ENCODE measurements at regions not wholly inside any gene's neighbourhood (a gene's known extent, or its start where the extent isn't known, plus 50 kb on each side); places are given as distances from the start of the nearest gene placed in this dataset.
"Not testable (repeated sequence)": the region's sequence is repeated elsewhere in the genome, so short reads cannot be mapped to it uniquely, and the experiment has no call there.

DNA sequence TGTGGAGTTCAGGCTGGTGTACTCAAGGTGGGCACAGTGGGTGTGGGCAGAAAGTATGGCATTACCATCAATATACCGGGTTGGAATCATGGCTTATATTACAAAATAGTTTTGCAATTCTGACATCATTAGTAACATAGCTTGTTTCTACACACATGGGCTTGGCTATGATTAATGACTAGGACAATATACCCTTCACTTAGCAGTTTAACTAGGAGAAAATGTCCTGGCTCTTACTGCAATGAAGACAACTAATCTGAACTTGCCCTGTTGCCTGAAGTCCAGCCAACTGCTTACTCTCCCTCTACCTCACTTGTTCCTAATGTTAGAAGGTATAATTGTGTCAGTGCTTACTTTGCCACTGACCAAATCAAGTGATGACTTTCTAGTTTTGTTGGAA is 612.5 kb downstream of the EFNA5 start:
- DNase-seq = no peak

DNA sequence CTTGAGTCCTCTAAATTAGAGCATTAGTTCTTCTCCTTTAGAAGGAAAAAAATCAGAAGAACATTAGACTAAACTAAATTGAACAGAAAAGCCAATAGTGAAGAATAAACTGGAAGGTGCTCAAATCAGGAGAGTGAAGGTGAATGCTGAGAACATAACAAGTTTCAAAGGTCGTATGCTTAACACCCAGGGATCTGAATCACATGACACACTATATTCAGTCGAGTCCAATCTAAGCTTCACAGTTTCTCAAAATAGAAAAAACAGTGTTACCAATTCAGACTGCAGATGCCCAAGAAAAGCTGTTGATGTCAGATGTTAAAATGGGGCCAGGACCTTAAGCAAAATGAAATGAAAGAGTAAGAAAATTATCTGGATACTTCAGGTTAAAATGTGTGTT is 614.5 kb downstream of the EFNA5 start:
- no peak for DNase-seq

DNA sequence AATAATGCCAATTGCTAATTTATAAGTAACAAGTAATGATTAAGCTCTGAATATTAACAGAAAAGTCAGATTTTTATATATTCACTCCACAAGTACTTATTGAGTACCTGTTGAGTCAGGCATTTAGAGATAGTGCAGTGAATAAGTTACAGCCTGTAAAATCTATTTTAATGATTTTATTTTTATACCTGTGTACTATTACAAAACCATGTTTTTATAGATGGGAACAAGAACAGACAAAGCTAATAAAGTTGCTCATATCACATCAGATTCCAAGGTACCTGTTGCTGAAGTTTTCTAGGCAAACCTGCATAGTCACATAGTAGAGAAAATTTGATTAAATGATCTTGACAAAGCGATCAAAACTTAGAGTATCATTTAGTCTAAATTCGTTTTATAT is 623.7 kb downstream of the EFNA5 start:
- no peak for DNase-seq

DNA sequence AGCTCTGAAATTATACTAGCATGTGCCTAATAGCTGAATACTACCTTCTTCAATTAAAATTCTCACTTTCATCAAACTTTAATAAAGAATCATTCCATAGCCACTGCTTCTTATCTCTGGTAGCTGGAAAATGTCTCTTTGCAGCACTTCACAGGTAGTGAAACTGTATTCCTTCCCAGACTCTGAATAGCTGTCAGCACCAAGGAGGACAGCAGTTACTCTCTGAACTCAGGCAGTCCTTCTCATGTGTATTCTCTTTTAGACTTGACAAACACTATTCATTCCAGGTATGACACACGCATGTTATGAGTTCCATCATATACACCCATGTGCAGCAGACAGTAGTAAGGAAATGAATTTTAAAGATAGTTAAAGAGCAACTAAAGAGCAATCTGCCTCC is 627.1 kb downstream of the EFNA5 start:
- no peak for DNase-seq

DNA sequence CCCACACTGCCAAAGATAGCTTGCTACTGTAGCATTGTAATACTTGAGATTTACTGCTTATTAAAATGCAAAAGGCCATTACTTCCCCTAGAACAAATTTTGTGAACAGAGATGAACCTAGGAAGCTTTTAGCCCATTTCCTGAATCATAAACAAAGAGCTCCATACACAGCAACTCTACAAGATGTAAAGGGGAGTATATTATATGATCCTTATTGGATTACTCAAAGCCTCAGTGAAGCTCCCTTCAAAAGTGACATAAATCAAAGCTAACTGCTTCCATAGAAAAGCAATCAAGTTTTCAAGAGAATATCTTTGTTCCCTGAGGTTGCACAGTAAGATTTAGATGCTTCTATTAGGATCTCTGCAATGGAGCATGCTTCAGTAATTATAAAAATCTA is 629.8 kb downstream of the EFNA5 start:
- DNase-seq = no peak

DNA sequence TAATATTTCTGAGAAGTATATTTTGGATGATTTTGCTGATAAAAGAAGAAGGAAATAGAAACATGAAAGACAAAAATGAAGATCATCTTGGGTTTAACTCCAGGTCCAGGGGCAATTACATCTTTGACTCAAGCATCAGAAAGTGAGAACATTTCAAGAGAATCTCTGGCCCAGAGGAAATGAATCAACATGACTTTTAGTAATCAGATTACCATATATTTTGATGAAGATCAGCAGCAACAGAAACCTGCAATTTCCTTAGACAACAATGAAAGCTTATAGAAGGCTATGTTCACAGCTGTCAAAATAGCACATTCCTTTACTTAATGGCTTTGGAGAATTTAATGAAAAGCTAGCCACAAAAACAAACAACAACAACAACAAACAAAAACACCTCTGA is 638.1 kb downstream of the EFNA5 start:
- DNase-seq = no peak

DNA sequence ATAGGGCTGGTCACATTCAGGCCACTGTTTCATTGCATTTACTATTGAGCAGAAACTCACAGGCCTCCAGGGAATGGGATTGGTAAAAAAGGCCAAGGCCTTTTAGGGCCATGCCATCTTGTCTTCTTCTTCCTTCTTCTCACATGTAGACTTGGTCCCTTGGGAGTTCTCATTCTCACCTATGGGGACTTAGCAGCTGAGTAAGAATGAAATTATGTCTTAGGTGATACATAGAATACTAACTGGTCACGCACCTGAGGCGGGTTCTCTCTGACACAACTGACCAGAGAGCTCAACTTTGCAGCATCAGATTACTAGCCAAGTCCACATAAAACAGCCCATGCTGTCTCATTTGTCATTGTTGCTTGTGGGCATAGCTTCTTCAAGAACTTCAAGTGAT is 641.8 kb downstream of the EFNA5 start:
- no peak for DNase-seq

DNA sequence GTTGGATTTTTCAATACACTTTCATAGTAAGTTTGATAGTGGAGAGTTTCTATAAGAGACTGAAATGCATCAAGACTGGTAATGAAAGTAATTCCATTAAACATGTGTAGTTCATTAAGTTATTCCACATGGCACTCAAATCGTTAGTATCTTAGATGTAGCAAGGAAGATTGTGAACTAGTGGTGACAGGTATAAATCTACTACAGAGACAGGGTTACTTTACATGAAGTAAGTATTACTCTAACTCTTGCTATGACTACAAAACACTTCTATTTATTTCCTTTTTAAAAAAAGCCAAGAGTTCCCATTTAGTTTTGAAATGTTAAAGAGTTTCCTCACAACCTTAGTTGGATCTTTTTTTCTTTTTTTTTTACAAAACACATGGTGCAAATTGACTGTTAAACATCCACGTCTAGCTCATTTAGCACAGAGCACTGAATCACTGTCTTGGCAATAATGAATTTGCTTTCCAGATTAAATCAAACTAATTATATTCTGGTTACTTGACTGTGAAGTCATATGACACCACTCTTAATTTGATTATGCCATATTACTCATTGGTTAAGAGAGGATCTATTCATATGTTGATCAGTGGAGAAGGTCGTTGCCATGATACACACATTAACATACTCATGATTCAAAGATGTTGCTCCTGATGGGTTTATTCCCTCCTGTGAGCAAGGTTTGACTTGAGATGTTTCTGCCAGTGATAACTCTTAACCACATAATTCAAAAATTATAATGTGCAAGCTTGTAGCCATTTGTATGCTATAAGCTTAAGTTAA is 644.8 kb downstream of the EFNA5 start:
- DNase-seq = no peak

DNA sequence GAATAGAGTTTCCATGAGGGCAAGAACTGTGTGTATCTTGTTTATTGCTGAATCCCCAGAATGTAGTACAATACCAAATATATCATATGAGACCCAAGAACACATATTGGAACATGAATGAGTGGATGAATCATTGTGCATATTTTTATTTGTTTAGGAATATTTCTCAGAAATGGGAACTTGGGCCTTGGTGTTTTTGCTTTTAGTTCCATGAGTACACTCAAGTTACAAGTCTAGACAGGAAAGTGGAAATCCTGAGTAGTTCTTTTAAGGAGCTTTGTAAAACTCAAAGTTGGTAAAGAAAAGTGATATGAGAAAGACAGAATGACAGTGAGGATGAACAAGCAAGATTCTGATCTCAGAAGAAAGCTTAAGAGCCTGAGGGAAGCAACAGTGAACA is 647.0 kb downstream of the EFNA5 start:
- no peak for DNase-seq

DNA sequence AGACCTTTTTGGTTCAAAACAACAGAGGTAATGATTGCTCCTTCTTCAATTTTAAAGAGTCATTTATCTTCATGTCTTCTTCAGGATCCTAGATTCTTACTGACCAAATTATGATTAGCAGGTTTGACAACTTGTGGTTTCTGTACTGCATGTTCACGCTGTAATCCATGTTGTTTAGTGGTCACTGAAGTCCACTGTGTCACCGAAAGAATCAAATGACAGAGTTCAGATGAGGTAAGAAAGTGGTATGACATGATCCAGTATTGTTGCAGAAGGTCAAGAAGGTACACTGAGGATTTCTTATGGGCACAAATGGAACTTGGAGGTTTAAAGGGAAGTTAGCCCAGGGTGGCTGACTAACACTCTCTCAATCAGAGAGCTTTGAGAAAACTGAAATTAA is 649.2 kb downstream of the EFNA5 start:
- DNase-seq = no peak

DNA sequence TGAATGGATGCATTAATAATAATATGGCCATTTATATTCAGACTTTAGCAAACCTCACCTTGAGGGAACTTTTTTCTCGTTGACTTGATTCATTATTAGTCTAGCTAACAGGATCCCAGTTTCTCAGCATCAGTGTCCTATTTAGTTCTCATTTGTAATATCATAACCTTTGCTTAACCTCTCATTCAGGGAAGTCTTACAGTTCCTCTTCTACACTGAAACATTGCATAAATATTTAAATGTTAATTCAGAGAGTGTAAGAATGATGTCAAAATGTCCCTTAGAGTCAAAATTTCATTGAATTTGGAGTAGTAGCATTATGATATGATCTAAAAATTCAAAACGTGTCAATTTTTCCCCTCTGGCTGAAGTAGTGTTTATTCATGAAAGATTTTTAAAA is 650.1 kb downstream of the EFNA5 start:
- DNase-seq = no peak

DNA sequence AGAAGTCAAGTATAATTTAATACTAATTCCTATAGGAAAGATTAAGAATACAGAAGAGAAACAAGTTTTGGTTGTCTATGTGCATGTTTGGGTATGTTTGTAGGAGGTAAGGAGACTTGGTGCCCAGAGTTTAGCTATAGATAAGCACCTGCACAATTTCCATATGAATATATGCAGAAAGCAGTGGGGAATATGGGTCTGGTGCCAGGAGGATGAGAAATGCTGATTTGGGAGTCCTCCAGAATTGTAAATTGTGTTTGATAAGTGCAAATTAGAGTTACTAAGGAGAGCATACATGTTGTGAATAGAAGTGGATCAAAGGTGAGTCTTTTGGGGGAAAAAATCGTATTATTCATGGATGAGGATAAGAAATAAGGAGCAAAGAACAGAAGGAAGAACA is 653.1 kb downstream of the EFNA5 start:
- no peak for DNase-seq

DNA sequence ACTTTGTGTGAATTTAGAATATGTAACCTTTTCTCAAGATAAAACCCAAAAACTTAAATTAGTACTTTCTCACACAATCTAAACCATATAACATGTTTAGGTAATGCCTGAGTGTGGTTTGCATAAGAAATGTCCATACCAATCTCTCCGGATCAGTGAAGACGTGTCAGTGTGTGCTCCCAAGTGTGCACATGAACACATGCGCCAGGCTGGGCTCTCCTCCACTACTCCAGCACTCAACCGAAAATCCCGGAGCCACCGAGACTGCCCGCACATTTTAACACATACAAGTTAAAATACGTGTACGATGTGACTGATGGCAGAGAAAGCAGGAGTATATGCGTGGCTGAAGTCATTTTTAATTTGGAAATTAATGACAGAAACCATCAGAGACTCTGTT is 658.4 kb downstream of the EFNA5 start:
- no peak for DNase-seq

DNA sequence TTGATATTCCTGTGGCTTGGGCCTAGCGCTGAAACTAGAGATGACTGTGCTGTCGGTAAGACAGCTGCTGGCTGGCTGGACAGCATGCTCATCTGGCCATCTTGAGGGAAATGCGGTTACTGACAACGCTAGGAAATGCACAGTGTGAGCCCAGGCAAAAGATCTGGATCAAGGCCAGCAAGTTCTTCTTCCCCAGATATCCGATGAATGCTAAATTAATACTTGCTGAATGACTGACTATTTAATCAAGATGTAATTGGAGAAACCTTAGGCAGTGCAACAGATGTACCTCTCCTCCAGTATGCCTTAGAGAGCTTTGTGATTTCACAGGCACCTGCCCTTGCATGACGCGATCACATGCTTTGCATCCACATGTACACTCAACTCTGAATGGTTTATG is 659.1 kb downstream of the EFNA5 start:
- DNase-seq = no peak

DNA sequence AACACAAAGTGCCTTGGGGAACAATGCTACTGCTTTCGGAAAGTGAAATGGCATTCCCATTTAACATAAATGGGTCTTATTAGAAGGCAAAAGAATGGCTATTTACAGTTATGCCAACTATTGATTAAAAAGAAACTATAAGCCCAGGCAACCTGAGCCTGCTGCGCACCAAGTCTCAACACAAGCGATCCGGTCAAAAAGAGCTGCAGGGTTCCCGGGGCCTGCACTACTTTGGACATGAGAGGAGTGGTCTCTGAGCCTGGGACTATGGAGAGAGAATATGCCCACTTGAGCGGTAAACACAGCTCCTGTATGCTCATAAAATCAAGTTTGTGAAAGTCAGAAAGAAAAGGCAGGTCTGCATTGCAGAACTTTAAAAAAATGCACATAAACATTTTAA is 660.7 kb downstream of the EFNA5 start:
- DNase-seq = no peak

DNA sequence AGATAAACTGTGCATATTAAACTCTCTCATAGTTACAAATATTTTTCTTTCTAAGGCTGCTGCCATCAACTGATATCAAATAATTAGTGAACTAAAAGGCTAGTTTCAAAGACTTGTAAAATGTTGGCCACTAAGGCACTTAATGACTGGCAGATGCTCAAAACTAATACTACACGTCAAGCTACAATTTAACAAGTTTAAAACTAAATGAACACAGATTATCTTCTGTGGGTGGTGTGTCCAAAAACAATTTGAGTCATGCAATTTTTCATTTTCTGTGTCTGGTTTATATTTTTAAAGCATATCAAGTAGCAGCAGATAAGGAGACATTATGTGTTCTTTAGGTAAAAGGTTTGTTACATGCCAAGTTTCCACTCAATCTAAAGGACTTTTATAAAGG is 665.1 kb downstream of the EFNA5 start:
- no peak for DNase-seq

DNA sequence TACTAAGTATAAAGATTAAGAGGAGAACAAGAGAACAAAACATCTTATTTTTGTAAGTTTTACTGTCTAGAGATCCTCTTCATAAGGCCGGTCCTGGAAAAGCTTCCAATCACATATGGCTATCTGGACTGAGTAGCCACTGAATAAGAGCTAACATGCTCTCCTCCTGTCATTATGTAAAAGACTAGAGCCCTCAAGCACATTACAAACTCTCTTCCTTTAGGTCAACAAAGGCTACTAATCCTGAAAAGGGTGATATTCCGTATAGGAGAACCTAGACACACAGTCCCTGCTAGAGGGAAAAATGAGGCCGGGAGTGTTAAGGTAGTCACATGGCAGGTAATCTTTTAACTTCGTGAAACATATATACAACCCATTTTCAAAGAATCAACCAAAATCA is 665.6 kb downstream of the EFNA5 start:
- DNase-seq = no peak

DNA sequence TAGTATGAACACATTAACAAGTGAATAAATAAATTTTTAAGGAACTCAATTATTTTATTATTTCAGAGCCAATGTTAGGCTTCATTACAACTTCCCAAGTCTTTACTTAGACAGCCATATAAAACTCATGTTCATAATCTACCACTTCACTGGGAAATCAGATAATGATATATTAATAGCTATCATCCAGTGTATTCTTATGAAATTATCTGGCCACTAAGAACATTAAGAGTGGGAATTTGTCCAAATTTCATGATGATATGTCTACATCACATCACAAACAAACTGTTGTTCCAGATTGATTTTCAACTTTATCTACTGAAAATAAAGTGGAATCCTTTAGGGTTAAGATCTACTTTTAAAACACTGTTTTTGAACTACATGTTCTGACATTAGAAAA is 668.6 kb downstream of the EFNA5 start:
- DNase-seq = no peak

DNA sequence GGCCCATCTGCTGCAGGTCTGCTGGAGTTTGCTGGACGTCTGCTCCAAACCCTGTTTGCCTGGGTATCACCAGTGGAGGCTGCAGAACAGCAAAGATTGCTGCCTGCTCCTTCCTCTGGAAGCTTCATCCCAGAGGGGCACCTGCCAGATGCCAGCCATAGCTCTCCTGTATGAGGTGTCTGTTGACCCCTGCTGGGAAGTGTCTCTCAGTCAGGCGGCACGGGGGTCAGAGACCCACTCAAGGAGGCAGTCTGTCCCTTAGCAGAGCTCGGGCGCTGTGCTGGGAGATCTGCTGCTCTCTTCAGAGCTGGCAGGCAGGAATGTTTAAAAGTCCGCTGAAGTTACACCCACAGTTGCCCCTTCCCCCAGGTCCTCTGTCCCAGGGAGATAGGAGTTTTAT is 671.2 kb downstream of the EFNA5 start:
- not testable (repeated sequence) for DNase-seq

DNA sequence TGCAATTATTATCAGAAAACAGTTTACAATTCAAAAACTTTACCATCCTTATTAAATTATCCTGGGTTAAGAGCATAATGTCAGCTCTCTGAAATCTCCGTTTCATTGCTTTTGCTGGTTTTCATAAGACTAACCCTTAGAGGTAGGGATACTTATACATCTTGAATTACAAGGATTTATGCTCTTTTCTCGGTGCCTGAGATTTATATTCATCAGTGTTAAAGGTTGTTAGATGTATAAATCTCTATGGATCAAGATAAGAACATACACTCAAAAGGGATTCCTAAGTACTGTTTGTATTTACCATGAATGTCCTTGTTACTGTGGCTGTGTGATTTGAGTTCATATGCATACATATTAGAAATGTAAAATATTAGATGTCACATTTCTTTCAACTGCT is 684.7 kb downstream of the EFNA5 start:
- DNase-seq = no peak

DNA sequence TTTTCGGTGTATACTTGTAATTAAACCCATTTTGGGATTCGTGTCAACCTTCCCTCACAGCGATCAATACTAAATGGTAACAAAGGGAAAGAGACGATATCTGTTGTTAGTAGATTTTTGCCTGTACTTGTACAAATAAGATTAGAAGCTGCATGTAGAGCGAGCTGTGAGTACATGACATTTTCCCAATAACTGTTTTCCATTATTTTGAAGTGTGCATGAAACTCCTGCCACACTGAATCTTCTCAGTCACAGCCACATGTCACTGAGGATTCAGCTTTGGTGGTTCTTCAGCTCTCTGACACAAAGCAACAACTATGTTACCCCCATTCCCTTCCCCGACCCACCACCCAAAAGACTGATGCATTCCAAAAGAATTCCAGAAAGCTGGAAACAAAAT is 685.6 kb downstream of the EFNA5 start:
- DNase-seq = no peak

DNA sequence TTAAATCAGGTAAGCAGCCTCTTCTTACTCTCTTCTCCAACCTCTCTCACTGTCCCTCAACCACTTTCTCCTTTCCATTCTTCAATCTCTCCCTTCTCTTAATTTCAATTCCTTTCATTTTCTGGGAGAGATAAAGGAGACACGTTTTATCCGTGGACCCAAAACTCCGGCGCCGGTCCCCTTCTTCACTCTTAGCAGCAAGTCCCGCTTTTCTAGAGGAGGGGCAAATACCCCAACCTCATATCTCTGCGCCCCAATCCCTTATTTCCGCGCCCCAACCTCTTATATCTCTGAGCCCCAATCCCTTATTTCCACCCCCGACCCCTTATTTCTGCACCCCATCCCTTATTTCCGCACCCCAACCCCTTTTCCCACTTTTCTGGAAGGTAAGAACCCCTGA is 691.6 kb downstream of the EFNA5 start:
- DNase-seq = not testable (repeated sequence)

DNA sequence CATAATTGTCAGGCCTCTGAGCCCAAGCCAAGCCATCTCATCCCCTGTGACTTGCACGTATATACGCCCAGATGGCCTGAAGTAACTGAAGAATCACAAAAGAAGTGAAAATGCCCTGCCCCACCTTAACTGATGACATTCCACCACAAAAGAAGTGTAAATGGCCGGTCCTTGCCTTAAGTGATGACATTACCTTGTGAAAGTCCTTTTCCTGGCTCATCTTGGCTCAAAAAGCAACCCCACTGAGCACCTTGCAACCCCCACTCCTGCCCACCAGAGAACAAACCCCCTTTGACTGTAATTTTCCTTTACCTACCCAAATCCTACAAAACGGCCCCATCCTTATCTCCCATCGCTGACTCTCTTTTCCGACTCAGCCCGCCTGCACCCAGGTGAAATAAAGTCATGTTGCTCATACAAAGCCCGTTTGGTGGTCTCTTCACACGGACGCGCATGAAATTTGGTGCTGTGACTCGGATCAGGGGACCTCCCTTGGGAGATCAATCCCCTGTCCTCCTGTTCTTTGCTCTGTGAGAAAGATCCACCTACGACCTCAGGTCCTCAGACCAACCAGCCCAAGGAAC is 692.1 kb downstream of the EFNA5 start:
- not testable (repeated sequence) for DNase-seq

DNA sequence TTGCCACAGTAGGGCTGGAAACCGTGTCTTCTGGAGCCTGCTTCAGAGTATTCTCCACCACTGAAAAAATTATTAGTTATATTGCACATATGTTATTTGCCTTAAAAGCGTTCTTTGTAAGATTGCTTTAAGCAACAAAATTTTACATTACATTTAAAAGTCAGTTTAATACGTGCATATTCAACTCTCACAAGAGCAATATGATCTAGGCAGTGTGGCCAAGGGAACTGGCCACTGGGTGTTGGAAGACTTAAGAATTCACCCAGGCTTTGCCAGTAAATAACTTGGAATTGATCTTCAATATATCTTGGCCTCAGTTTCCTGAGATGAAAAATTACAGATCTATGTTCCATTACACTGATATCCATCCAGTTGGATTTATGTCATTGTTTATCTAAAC is 694.4 kb downstream of the EFNA5 start:
- no peak for DNase-seq

DNA sequence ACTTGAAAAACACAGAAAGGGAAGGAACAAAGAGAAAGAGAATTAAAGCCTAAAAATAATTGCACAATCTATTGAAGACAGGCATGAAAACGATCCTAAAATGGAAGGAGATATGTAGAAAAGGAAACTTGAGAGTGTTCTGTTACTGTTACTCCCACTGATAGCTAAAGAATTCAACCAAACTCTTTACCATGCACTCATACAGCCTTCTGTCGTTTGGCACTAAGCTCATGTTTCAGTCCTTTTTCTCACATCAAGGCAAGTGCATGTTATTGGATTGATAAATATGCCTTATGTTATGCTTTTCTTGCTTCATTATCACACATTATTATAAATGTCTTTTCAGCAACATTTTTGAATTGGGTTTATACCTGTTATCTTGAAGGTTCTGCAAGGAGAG is 696.5 kb downstream of the EFNA5 start:
- no peak for DNase-seq
